OCI-LY7 (cell line): ENCODE measurements at regions not wholly inside any gene's neighbourhood (a gene's known extent, or its start where the extent isn't known, plus 50 kb on each side); places are given as distances from the start of the nearest gene placed in this dataset.

Experiments used
- BruUV-seq: library from RNA; stranded (reverse); fragments of 400-500 nt; replicated peaks from 2 replicates; lab custom pipeline; 2021; lab: Mats Ljungman, UMichigan
- CTCF ChIA-PET: fragments of 300-600 bp; sonication (Branson Sonifier 250); formaldehyde crosslinking; loops from one replicate; lab custom pipeline; 2022; ENCODE audit warnings: antibody characterized with exemption; ENCODE audit not compliant: unreplicated experiment; lab: Charles Lee
- POLR2A ChIA-PET: fragments of 300-600 bp; sonication (Branson Sonifier 250); formaldehyde crosslinking; loops from one replicate; lab custom pipeline; 2022; ENCODE audit warnings: antibody characterized with exemption; lab: Charles Lee
- DNase-seq: peaks from one replicate; pipeline ENCODE4 v3.0.0-alpha.2; 2015; ENCODE audit warnings: low spot score
- H2AFZ ChIP-seq: fragments of 200-600 bp; sonication (generic), shearing (Covaris generic); 2 replicates; pipeline ENCODE4 v1.6.1; 2014; ENCODE audit warnings: mild to moderate bottlenecking, antibody characterized with exemption, low read length, moderate library complexity
- H3K27ac ChIP-seq: fragments of 200-600 bp; sonication (generic); 2 replicates; pipeline ENCODE4 v1.5.1; 2014; ENCODE audit warnings: mixed run types, low read depth, mild to moderate bottlenecking, moderate library complexity, low read length, inconsistent platforms; ENCODE audit not compliant: poor library complexity, severe bottlenecking
- H3K36me3 ChIP-seq: fragments of 200-600 bp; sonication (generic); 2 replicates; pipeline ENCODE4 v1.6.1; 2014; ENCODE audit warnings: mild to moderate bottlenecking, antibody characterized with exemption, low read length, moderate library complexity, mixed read lengths; ENCODE audit not compliant: insufficient read depth
- H3K4me1 ChIP-seq: fragments of 200-600 bp; sonication (generic); 2 replicates; pipeline ENCODE4 v1.5.1; 2014; ENCODE audit warnings: mild to moderate bottlenecking, low read length; ENCODE audit not compliant: insufficient read depth, poor library complexity, severe bottlenecking
- H3K4me2 ChIP-seq: fragments of 200-600 bp; sonication (generic); 2 replicates; pipeline ENCODE4 v1.6.1; 2014; ENCODE audit warnings: mild to moderate bottlenecking, low read length
- H3K4me3 ChIP-seq: fragments of 200-600 bp; sonication (generic); 2 replicates; pipeline ENCODE4 v1.5.1; 2014; ENCODE audit warnings: mild to moderate bottlenecking, low read depth, low read length; ENCODE audit not compliant: poor library complexity, severe bottlenecking
- H3K79me2 ChIP-seq: fragments of 200-600 bp; sonication (generic); 2 replicates; pipeline ENCODE4 v1.6.1; 2016; ENCODE audit warnings: low read depth, mild to moderate bottlenecking, low read length, moderate library complexity, mixed read lengths; ENCODE audit not compliant: insufficient read depth
- H3K9me2 ChIP-seq: fragments of 200-600 bp; sonication (generic); 2 replicates; pipeline ENCODE4 v1.6.1; 2016; ENCODE audit warnings: mild to moderate bottlenecking, low read length, mixed read lengths; ENCODE audit not compliant: insufficient read depth
- H3K9me3 ChIP-seq: fragments of 200-600 bp; sonication (generic); 2 replicates; pipeline ENCODE4 v1.6.1; 2014; ENCODE audit warnings: mild to moderate bottlenecking, mixed run types, low read length, mixed read lengths
- H4K20me1 ChIP-seq: fragments of 200-600 bp; sonication (generic); 2 replicates; pipeline ENCODE4 v1.6.1; 2014; ENCODE audit warnings: mild to moderate bottlenecking, antibody characterized with exemption, low read length, moderate library complexity, mixed read lengths; ENCODE audit not compliant: insufficient read depth
- CTCF ChIP-seq: fragments of 200-600 bp; sonication (generic); conservative IDR thresholded peaks from 2 replicates; pipeline ENCODE4 v1.5.1; 2014; ENCODE audit warnings: mild to moderate bottlenecking, antibody characterized with exemption, low read length, moderate library complexity, mixed read lengths
- EZH2phosphoT487 ChIP-seq: fragments of 200-600 bp; sonication (generic); IDR thresholded peaks from 2 replicates; pipeline ENCODE4 v1.6.1; 2018; ENCODE audit warnings: low read depth, borderline replicate concordance, mild to moderate bottlenecking, mixed run types, antibody characterized with exemption, low read length, moderate library complexity, mixed read lengths
- intact Hi-C: fragments of 100-400 bp; cut with micrococcal nuclease; formaldehyde crosslinking; loops from one replicate; pipeline ENCODE4 v1.10.0; 2022; ENCODE audit not compliant: unreplicated experiment

GRCh38 chr17:77728474-77728795 is 230.1 kb upstream of the TNRC6C start:
- no peak for DNase-seq
- Histone ChIP-seq H4K20me1 (no peaks in the 10 kb centered on the region), H3K9me2 (no peaks in the 10 kb centered on the region), H3K4me2 (no peak overlapping the region), H3K27ac (no peak overlapping the region), H3K79me2 (no peaks in the 10 kb centered on the region), H3K36me3 (no peaks in the 10 kb centered on the region), H3K4me3 (no peak overlapping the region), H3K9me3 (peaks cover 18% of the 10 kb centered on the region), H3K4me1 (peaks cover 18% of the 10 kb centered on the region), H2AFZ (no peak overlapping the region)
- POLR2A ChIA-PET: no interaction called here
- intact Hi-C loops: loop anchor here (10.0 kb wide), 1 partner anchor 644 kb away; no protein-coding TSS in a partner anchor
- TF ChIP-seq CTCF (0 out of 2 replicates have a peak, but pooled peaks have one; percentile 8), EZH2phosphoT487 (no peak)
- CTCF ChIA-PET: no interaction called here
- BruUV-seq: no TSS peak

- H3K4me2 ChIP-seq: no peak overlapping the region
- H4K20me1 ChIP-seq: no peaks in the 10 kb centered on the region
- no peak for DNase-seq
- no peak overlapping the region for H3K27ac ChIP-seq
- H3K4me1 ChIP-seq: peaks cover 18% of the 10 kb centered on the region
- H3K79me2 ChIP-seq: no peaks in the 10 kb centered on the region
- no TSS peak for BruUV-seq
- H3K9me3 ChIP-seq: peaks cover 20% of the 10 kb centered on the region
- POLR2A ChIA-PET: no interaction called here
- no peak for TF ChIP-seq CTCF
- TF ChIP-seq EZH2phosphoT487: no peak
- H3K9me2 ChIP-seq: no peaks in the 10 kb centered on the region
- no peak overlapping the region for H3K4me3 ChIP-seq
- CTCF ChIA-PET: no interaction called here
- intact Hi-C loops: loop anchor here (10.0 kb wide), 1 partner anchor 644 kb away; no protein-coding TSS in a partner anchor
- no peak overlapping the region for H2AFZ ChIP-seq
- H3K36me3 ChIP-seq: no peaks in the 10 kb centered on the region
These were observed 229.6 kb upstream of the TNRC6C start for GRCh38 chr17:77728871-77729270.

- no peaks in the 10 kb centered on the region for H3K79me2 ChIP-seq
- peaks cover 12% of the 10 kb centered on the region for H3K4me1 ChIP-seq
- intact Hi-C loops: loop anchor here (10.0 kb wide), 1 partner anchor 645 kb away; no protein-coding TSS in a partner anchor
- no peaks in the 10 kb centered on the region for H3K9me2 ChIP-seq
- no peaks in the 10 kb centered on the region for H3K36me3 ChIP-seq
- CTCF ChIA-PET: no interaction called here
- peaks cover 20% of the 10 kb centered on the region for H3K9me3 ChIP-seq
- no peak overlapping the region for H3K4me2 ChIP-seq
- H2AFZ ChIP-seq: no peak overlapping the region
- BruUV-seq: no TSS peak
- no peak overlapping the region for H3K4me3 ChIP-seq
- H4K20me1 ChIP-seq: no peaks in the 10 kb centered on the region
- no peak for TF ChIP-seq CTCF
- no peak for TF ChIP-seq EZH2phosphoT487
- POLR2A ChIA-PET: no interaction called here
- no peak for DNase-seq
- H3K27ac ChIP-seq: no peak overlapping the region
These were observed 228.9 kb upstream of the TNRC6C start for GRCh38 chr17:77729587-77729986.
